ENCODE measurements at regions not wholly inside any gene's neighbourhood (a gene's known extent, or its start where the extent isn't known, plus 50 kb on each side); places are given as distances from the start of the nearest gene placed in this dataset.

GRCh38 chr11:115080923-115081680, 402.8 kb downstream of the NXPE2 start:
- H3K27ac ChIP-seq = no peak overlapping the region
- DNase-seq (ENCODE audit: low read depth, low spot score) = no peak

GRCh38 chr11:115081972-115082371, 403.6 kb downstream of the NXPE2 start:
- no peaks in the 10 kb centered on the region for H3K36me3 ChIP-seq (ENCODE audit: insufficient read depth, low read length)
- TF ChIP-seq POLR2AphosphoS5 (IDR thresholded peaks at IDR 0.05; ENCODE audit: borderline replicate concordance, low read depth, low read length) (no peak), EZH2 (IDR thresholded peaks at IDR 0.05) (no peak), FOXP2 (optimal IDR thresholded peaks at IDR 0.05; ENCODE audit: control extremely low read depth, extremely low read length, insufficient read depth) (no peak)
- H3K4me3 ChIP-seq = no peak overlapping the region
- no peak overlapping the region for H3K9ac ChIP-seq (ENCODE audit: insufficient read length)
- H3K27ac ChIP-seq = no peak overlapping the region
- H3K9me3 ChIP-seq (ENCODE audit: low read depth, low read length) = no peaks in the 10 kb centered on the region
- DNase-seq (ENCODE audit: low read depth, low spot score) = no peak

More at GRCh38 chr11:115080923-115081680, 402.8 kb downstream of the NXPE2 start:
- no peaks in the 10 kb centered on the region for H3K36me3 ChIP-seq (ENCODE audit: insufficient read depth, low read length)
- no peaks in the 10 kb centered on the region for H3K9me3 ChIP-seq (ENCODE audit: low read depth, low read length)
- TF ChIP-seq POLR2AphosphoS5 (IDR thresholded peaks at IDR 0.05; ENCODE audit: borderline replicate concordance, low read depth, low read length) (no peak), EZH2 (IDR thresholded peaks at IDR 0.05) (no peak), FOXP2 (optimal IDR thresholded peaks at IDR 0.05; ENCODE audit: control extremely low read depth, extremely low read length, insufficient read depth) (no peak)
- no peak overlapping the region for H3K9ac ChIP-seq (ENCODE audit: insufficient read length)
- no peak overlapping the region for H3K4me3 ChIP-seq

GRCh38 chr11:115083144-115083806, 404.9 kb downstream of the NXPE2 start:
- Histone ChIP-seq H3K36me3 (ENCODE audit: insufficient read depth, low read length) (no peaks in the 10 kb centered on the region), H3K9me3 (ENCODE audit: low read depth, low read length) (no peaks in the 10 kb centered on the region), H3K27ac (no peak overlapping the region), H3K4me3 (no peak overlapping the region), H3K9ac (ENCODE audit: insufficient read length) (no peak overlapping the region)
- TF ChIP-seq POLR2AphosphoS5 (IDR thresholded peaks at IDR 0.05; ENCODE audit: borderline replicate concordance, low read depth, low read length) = no peak
- peak; percentile 1 for DNase-seq (ENCODE audit: low read depth, low spot score)

- Histone ChIP-seq H3K36me3 (ENCODE audit: insufficient read depth, low read length) (no peaks in the 10 kb centered on the region), H3K27ac (no peak overlapping the region), H3K9ac (ENCODE audit: insufficient read length) (no peak overlapping the region), H3K9me3 (ENCODE audit: low read depth, low read length) (no peaks in the 10 kb centered on the region), H3K4me3 (no peak overlapping the region)
- no peak for TF ChIP-seq EZH2 (IDR thresholded peaks at IDR 0.05)
- no peak for DNase-seq (ENCODE audit: low read depth, low spot score)
These were observed 405.9 kb downstream of the NXPE2 start for GRCh38 chr11:115084231-115084630.

- Histone ChIP-seq H3K9ac (ENCODE audit: insufficient read length) (no peak overlapping the region), H3K4me3 (no peak overlapping the region), H3K36me3 (ENCODE audit: insufficient read depth, low read length) (no peaks in the 10 kb centered on the region), H3K27ac (no peak overlapping the region), H3K9me3 (ENCODE audit: low read depth, low read length) (no peaks in the 10 kb centered on the region)
- no peak for TF ChIP-seq FOXP2 (optimal IDR thresholded peaks at IDR 0.05; ENCODE audit: control extremely low read depth, extremely low read length, insufficient read depth)
- no peak for TF ChIP-seq POLR2AphosphoS5 (IDR thresholded peaks at IDR 0.05; ENCODE audit: borderline replicate concordance, low read depth, low read length)
- TF ChIP-seq EZH2 (IDR thresholded peaks at IDR 0.05) = no peak
- DNase-seq (ENCODE audit: low read depth, low spot score) = no peak
These were observed 407.3 kb downstream of the NXPE2 start for GRCh38 chr11:115085461-115086210.

GRCh38 chr11:115087791-115088190, 409.5 kb downstream of the NXPE2 start:
- H3K27ac ChIP-seq = no peak overlapping the region
- H3K9ac ChIP-seq (ENCODE audit: insufficient read length) = no peak overlapping the region
- no peaks in the 10 kb centered on the region for H3K36me3 ChIP-seq (ENCODE audit: insufficient read depth, low read length)
- TF ChIP-seq EZH2 (IDR thresholded peaks at IDR 0.05) (no peak), FOXP2 (optimal IDR thresholded peaks at IDR 0.05; ENCODE audit: control extremely low read depth, extremely low read length, insufficient read depth) (no peak), POLR2AphosphoS5 (IDR thresholded peaks at IDR 0.05; ENCODE audit: borderline replicate concordance, low read depth, low read length) (no peak)
- DNase-seq (ENCODE audit: low read depth, low spot score) = no peak
- no peaks in the 10 kb centered on the region for H3K9me3 ChIP-seq (ENCODE audit: low read depth, low read length)
- no peak overlapping the region for H3K4me3 ChIP-seq

GRCh38 chr11:115092516-115092915, 411.7 kb downstream of the CADM1 start:
- Histone ChIP-seq H3K9me3 (ENCODE audit: low read depth, low read length) (no peaks in the 10 kb centered on the region), H3K9ac (ENCODE audit: insufficient read length) (no peak overlapping the region), H3K36me3 (ENCODE audit: insufficient read depth, low read length) (no peaks in the 10 kb centered on the region), H3K4me3 (no peak overlapping the region), H3K27ac (no peak overlapping the region)
- TF ChIP-seq FOXP2 (optimal IDR thresholded peaks at IDR 0.05; ENCODE audit: control extremely low read depth, extremely low read length, insufficient read depth) (no peak), POLR2AphosphoS5 (IDR thresholded peaks at IDR 0.05; ENCODE audit: borderline replicate concordance, low read depth, low read length) (no peak), EZH2 (IDR thresholded peaks at IDR 0.05) (no peak)
- no peak for DNase-seq (ENCODE audit: low read depth, low spot score)

GRCh38 chr11:115097796-115098408, 406.3 kb downstream of the CADM1 start:
- H3K27ac ChIP-seq = no peak overlapping the region
- no peak for DNase-seq (ENCODE audit: low read depth, low spot score)
- no peak for TF ChIP-seq FOXP2 (optimal IDR thresholded peaks at IDR 0.05; ENCODE audit: control extremely low read depth, extremely low read length, insufficient read depth)
- TF ChIP-seq POLR2AphosphoS5 (IDR thresholded peaks at IDR 0.05; ENCODE audit: borderline replicate concordance, low read depth, low read length) = no peak
- TF ChIP-seq EZH2 (IDR thresholded peaks at IDR 0.05) = no peak
- no peaks in the 10 kb centered on the region for H3K36me3 ChIP-seq (ENCODE audit: insufficient read depth, low read length)
- H3K9ac ChIP-seq (ENCODE audit: insufficient read length) = no peak overlapping the region
- no peak overlapping the region for H3K4me3 ChIP-seq
- no peaks in the 10 kb centered on the region for H3K9me3 ChIP-seq (ENCODE audit: low read depth, low read length)
